PC-9 (cell line): ENCODE measurements at regions not wholly inside any gene's neighbourhood (a gene's known extent, or its start where the extent isn't known, plus 50 kb on each side); places are given as distances from the start of the nearest gene placed in this dataset.

Source experiments
- CTCF ChIP-seq: fragments of 200-600 bp; sonication (generic); conservative IDR thresholded peaks from 2 replicates; pipeline ENCODE4 v1.6.1; 2017; ENCODE audit warnings: mixed run types, antibody characterized with exemption, mild to moderate bottlenecking, moderate library complexity
- EZH2 ChIP-seq: fragments of 200-600 bp; sonication (generic); IDR thresholded peaks from 2 replicates; pipeline ENCODE4 v1.8.0; 2017; ENCODE audit warnings: antibody characterized with exemption, low read depth

GRCh38 chr11:15905366-15906104, 450.8 kb downstream of the SOX6 start:
- TF ChIP-seq CTCF, result no peak
- no peak for TF ChIP-seq EZH2
